MM.1S (cell line): ENCODE measurements at regions not wholly inside any gene's neighbourhood (a gene's known extent, or its start where the extent isn't known, plus 50 kb on each side); places are given as distances from the start of the nearest gene placed in this dataset.

Experiments used
- CTCF ChIP-seq: fragments of 300-600 bp; sonication (generic); IDR thresholded peaks from 2 replicates; pipeline ENCODE4 v1.5.1; 2016; ENCODE audit warnings: antibody characterized with exemption, low read length, mixed read lengths
- EZH2 ChIP-seq: fragments of 300-600 bp; sonication (generic); optimal IDR thresholded peaks from 2 replicates; pipeline ENCODE3; 2017; ENCODE audit warnings: low read depth, mild to moderate bottlenecking, antibody characterized with exemption, low read length, mixed read lengths
- EZH2phosphoT487 ChIP-seq: fragments of 300-600 bp; sonication (generic); IDR thresholded peaks from 2 replicates; pipeline ENCODE4 v1.6.1; 2018; ENCODE audit warnings: antibody characterized with exemption, low read length

DNA sequence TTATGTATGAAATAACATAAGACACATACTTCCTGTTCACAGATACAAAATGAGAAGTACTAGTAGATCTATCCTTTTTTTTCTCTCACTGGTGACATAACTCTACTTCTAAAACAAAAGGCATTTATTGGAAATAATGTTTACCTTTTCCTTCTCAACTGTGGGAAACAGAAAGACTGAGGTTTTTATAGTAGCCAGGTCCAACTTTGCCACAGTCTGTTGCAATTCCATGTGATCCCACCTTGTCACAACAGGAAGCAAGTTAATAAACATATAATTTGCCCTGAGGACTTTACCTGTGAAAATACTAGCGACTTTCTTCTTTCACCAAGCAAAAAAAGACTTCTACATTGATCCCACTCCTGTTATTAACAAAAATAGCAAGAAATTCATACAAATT lies 475.8 kb downstream of the PDGFC start:
- TF ChIP-seq CTCF: no peak
- TF ChIP-seq EZH2: no peak
- TF ChIP-seq EZH2phosphoT487: no peak
